ENCODE measurements at regions not wholly inside any gene's neighbourhood (a gene's known extent, or its start where the extent isn't known, plus 50 kb on each side); places are given as distances from the start of the nearest gene placed in this dataset.

DNA sequence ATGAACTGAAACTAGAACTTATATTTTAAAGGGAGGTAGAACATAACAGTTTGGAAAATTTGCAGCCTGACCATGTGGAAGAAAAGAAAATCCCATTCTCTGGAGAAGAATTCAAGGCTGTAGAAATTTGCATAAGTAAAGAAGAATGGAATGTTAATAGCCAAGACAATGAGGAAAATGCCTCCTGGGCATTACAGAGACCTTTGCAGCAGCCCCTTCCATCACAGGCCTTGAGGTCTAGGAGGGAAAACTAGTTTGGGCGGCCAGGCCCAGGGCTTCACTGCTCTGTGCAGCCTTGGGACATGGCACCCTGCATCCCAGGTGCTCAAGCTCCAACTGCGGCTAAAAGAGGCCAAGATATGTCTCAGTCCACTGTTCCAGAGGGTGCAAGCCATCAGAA lies 1506.8 kb downstream of the PCDH18 start:
- no peaks in the 10 kb centered on the region for H3K9me3 ChIP-seq (ENCODE audit: control insufficient read depth, insufficient read depth, low read depth, low read length)
- no peak for ATAC-seq
- H3K27me3 ChIP-seq (ENCODE audit: control insufficient read depth, insufficient read depth, low read length) = no peaks in the 10 kb centered on the region
- intact Hi-C loops (cut with micrococcal nuclease; ENCODE audit: unreplicated experiment) (no loop called here), in situ Hi-C loops (cut with HindIII; ENCODE audit: low pct_unique_long_range_greater_than_20kb, low sequenced_read_pairs) (no loop called here)
- no TSS peak for BruUV-seq (replicated peaks)
- CTCF ChIA-PET = no interaction called here
- H3K4me1 ChIP-seq (ENCODE audit: control insufficient read depth, insufficient read depth, low read length) = no peaks in the 10 kb centered on the region
- H3K36me3 ChIP-seq (ENCODE audit: control insufficient read depth, insufficient read depth, low read length) = no peaks in the 10 kb centered on the region
- no peak overlapping the region for H3K4me3 ChIP-seq (ENCODE audit: low read depth in 2 of 2, low read length in 2 of 2)
- no peak overlapping the region for H3K27ac ChIP-seq (ENCODE audit: low read length)
- TF ChIP-seq POLR2AphosphoS5 (IDR thresholded peaks at IDR 0.05; ENCODE audit: low read depth, low read length) (no peak), TCF7L2 (IDR thresholded peaks at IDR 0.05; ENCODE audit: low read depth, low read length) (no peak), CTCF (IDR thresholded peaks at IDR 0.05) (no peak), SIN3A (IDR thresholded peaks at IDR 0.05; ENCODE audit: borderline replicate concordance, insufficient read depth, low read depth, low read length) (no peak)
- TF ChIP-seq, protein P1, sequence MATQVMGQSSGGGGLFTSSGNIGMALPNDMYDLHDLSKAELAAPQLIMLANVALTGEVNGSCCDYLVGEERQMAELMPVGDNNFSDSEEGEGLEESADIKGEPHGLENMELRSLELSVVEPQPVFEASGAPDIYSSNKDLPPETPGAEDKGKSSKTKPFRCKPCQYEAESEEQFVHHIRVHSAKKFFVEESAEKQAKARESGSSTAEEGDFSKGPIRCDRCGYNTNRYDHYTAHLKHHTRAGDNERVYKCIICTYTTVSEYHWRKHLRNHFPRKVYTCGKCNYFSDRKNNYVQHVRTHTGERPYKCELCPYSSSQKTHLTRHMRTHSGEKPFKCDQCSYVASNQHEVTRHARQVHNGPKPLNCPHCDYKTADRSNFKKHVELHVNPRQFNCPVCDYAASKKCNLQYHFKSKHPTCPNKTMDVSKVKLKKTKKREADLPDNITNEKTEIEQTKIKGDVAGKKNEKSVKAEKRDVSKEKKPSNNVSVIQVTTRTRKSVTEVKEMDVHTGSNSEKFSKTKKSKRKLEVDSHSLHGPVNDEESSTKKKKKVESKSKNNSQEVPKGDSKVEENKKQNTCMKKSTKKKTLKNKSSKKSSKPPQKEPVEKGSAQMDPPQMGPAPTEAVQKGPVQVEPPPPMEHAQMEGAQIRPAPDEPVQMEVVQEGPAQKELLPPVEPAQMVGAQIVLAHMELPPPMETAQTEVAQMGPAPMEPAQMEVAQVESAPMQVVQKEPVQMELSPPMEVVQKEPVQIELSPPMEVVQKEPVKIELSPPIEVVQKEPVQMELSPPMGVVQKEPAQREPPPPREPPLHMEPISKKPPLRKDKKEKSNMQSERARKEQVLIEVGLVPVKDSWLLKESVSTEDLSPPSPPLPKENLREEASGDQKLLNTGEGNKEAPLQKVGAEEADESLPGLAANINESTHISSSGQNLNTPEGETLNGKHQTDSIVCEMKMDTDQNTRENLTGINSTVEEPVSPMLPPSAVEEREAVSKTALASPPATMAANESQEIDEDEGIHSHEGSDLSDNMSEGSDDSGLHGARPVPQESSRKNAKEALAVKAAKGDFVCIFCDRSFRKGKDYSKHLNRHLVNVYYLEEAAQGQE (IDR thresholded peaks at IDR 0.05; ENCODE audit: insufficient read depth in 1 of 2, low read depth in 2 of 2, low read length in 1 of 2) = no peak
- POLR2A ChIA-PET = no interaction called here
- DNase-seq (ENCODE audit: low read depth, low spot score) = no peak

GRCh38 chr4:136017556-136017955 lies 1514.7 kb downstream of the PCDH18 start:
- no peaks in the 10 kb centered on the region for H3K4me1 ChIP-seq (ENCODE audit: control insufficient read depth, insufficient read depth, low read length)
- ChIA-PET CTCF (no interaction called here), POLR2A (no interaction called here)
- no peaks in the 10 kb centered on the region for H3K36me3 ChIP-seq (ENCODE audit: control insufficient read depth, insufficient read depth, low read length)
- ATAC-seq = no peak
- H3K27me3 ChIP-seq (ENCODE audit: control insufficient read depth, insufficient read depth, low read length) = no peaks in the 10 kb centered on the region
- H3K9me3 ChIP-seq (ENCODE audit: control insufficient read depth, insufficient read depth, low read depth, low read length) = no peaks in the 10 kb centered on the region
- TF ChIP-seq CTCF (IDR thresholded peaks at IDR 0.05) = no peak
- no peak for TF ChIP-seq SIN3A (IDR thresholded peaks at IDR 0.05; ENCODE audit: borderline replicate concordance, insufficient read depth, low read depth, low read length)
- TF ChIP-seq, protein P1 (IDR thresholded peaks at IDR 0.05; ENCODE audit: insufficient read depth in 1 of 2, low read depth in 2 of 2, low read length in 1 of 2) = no peak
- TF ChIP-seq POLR2AphosphoS5 (IDR thresholded peaks at IDR 0.05; ENCODE audit: low read depth, low read length) = no peak
- no peak for TF ChIP-seq TCF7L2 (IDR thresholded peaks at IDR 0.05; ENCODE audit: low read depth, low read length)
- BruUV-seq (replicated peaks) = no TSS peak
- DNase-seq (ENCODE audit: low read depth, low spot score) = no peak
- no peak overlapping the region for H3K27ac ChIP-seq (ENCODE audit: low read length)
- intact Hi-C loops (cut with micrococcal nuclease; ENCODE audit: unreplicated experiment) = no loop called here
- no peak overlapping the region for H3K4me3 ChIP-seq (ENCODE audit: low read depth in 2 of 2, low read length in 2 of 2)
- in situ Hi-C loops (cut with HindIII; ENCODE audit: low pct_unique_long_range_greater_than_20kb, low sequenced_read_pairs) = no loop called here

All from Panc1 (cell line).